ENCODE measurements at regions not wholly inside any gene's neighbourhood (a gene's known extent, or its start where the extent isn't known, plus 50 kb on each side); places are given as distances from the start of the nearest gene placed in this dataset.

GRCh38 chr17:33837281-33837680 lies 417.8 kb upstream of the CCL2 start:
- Histone ChIP-seq H3K4me1 (ENCODE audit: control insufficient read depth, extremely low read depth, insufficient read depth, low read length) (no peaks in the 10 kb centered on the region), H3K4me2 (ENCODE audit: extremely low read depth, insufficient read depth, low read length) (no peak overlapping the region), H3K9ac (ENCODE audit: insufficient read depth, low read length) (no peak overlapping the region), H3K79me2 (ENCODE audit: control insufficient read depth, insufficient read depth, low read length) (no peaks in the 10 kb centered on the region), H3K9me3 (ENCODE audit: control insufficient read depth, insufficient read depth, low read depth, low read length) (no peaks in the 10 kb centered on the region), H3K27me3 (ENCODE audit: control insufficient read depth, insufficient read depth, low read length) (no peaks in the 10 kb centered on the region), H3K4me3 (replicated peaks in 1 of 4; ENCODE audit: control extremely low read depth in 1 of 4, insufficient read depth in 1 of 4, low read depth in 3 of 4, low read length in 4 of 4) (no peak overlapping the region), H3K27ac (ENCODE audit: insufficient read depth, low read length) (no peak overlapping the region), H4K20me1 (ENCODE audit: control insufficient read depth, extremely low read depth, insufficient read depth, low read length) (no peaks in the 10 kb centered on the region), H3K36me3 (ENCODE audit: control insufficient read depth, insufficient read depth, low read length) (no peaks in the 10 kb centered on the region), H2AFZ (ENCODE audit: low read length) (no peak overlapping the region)
- DNase-seq (ENCODE audit: low read depth in 2 of 2): no peak
- TF ChIP-seq CTCF (conservative IDR thresholded peaks at IDR 0.05 in 1 of 2, IDR thresholded peaks at IDR 0.05 in 1 of 2; ENCODE audit: low read depth in 1 of 2, low read length in 2 of 2) (no peak), EZH2 (IDR thresholded peaks at IDR 0.05; ENCODE audit: low read length, missing control alignments) (no peak)

GRCh38 chr17:33838281-33838680 lies 416.8 kb upstream of the CCL2 start:
- no peak overlapping the region for H3K9ac ChIP-seq (ENCODE audit: insufficient read depth, low read length)
- H4K20me1 ChIP-seq (ENCODE audit: control insufficient read depth, extremely low read depth, insufficient read depth, low read length): no peaks in the 10 kb centered on the region
- no peak overlapping the region for H3K27ac ChIP-seq (ENCODE audit: insufficient read depth, low read length)
- DNase-seq (ENCODE audit: low read depth in 2 of 2): no peak
- no peaks in the 10 kb centered on the region for H3K79me2 ChIP-seq (ENCODE audit: control insufficient read depth, insufficient read depth, low read length)
- no peak overlapping the region for H2AFZ ChIP-seq (ENCODE audit: low read length)
- no peaks in the 10 kb centered on the region for H3K36me3 ChIP-seq (ENCODE audit: control insufficient read depth, insufficient read depth, low read length)
- no peaks in the 10 kb centered on the region for H3K27me3 ChIP-seq (ENCODE audit: control insufficient read depth, insufficient read depth, low read length)
- no peak overlapping the region for H3K4me2 ChIP-seq (ENCODE audit: extremely low read depth, insufficient read depth, low read length)
- no peaks in the 10 kb centered on the region for H3K9me3 ChIP-seq (ENCODE audit: control insufficient read depth, insufficient read depth, low read depth, low read length)
- no peak overlapping the region for H3K4me3 ChIP-seq (replicated peaks in 1 of 4; ENCODE audit: control extremely low read depth in 1 of 4, insufficient read depth in 1 of 4, low read depth in 3 of 4, low read length in 4 of 4)
- H3K4me1 ChIP-seq (ENCODE audit: control insufficient read depth, extremely low read depth, insufficient read depth, low read length): no peaks in the 10 kb centered on the region
- no peak for TF ChIP-seq EZH2 (IDR thresholded peaks at IDR 0.05; ENCODE audit: low read length, missing control alignments)
- TF ChIP-seq CTCF (conservative IDR thresholded peaks at IDR 0.05 in 1 of 2, IDR thresholded peaks at IDR 0.05 in 1 of 2; ENCODE audit: low read depth in 1 of 2, low read length in 2 of 2): no peak

DNA sequence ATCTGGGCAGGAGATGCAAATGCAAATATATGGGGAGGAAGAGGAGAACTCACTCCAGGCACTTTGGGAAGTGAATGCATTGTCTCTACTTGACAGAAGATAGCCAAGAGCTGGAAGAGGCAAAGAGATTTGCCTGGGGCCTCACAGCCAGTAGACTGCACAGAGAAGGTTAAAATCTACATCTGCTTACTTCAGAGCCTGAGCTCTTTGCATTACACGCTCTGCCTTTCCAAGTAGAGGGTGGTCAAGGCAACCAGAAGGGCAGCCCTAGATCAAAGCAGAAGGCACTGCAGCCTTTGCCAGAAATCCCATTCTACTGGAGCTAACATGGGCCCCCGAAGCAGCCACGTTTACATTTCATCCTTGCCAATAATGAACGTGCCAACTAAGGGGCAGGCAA lies 407.2 kb upstream of the CCL2 start:
- Histone ChIP-seq H3K36me3 (ENCODE audit: control insufficient read depth, insufficient read depth, low read length) (no peaks in the 10 kb centered on the region), H4K20me1 (ENCODE audit: control insufficient read depth, extremely low read depth, insufficient read depth, low read length) (no peaks in the 10 kb centered on the region), H3K9me3 (ENCODE audit: control insufficient read depth, insufficient read depth, low read depth, low read length) (no peaks in the 10 kb centered on the region), H3K4me1 (ENCODE audit: control insufficient read depth, extremely low read depth, insufficient read depth, low read length) (no peaks in the 10 kb centered on the region), H3K79me2 (ENCODE audit: control insufficient read depth, insufficient read depth, low read length) (no peaks in the 10 kb centered on the region), H3K4me3 (replicated peaks in 1 of 4; ENCODE audit: control extremely low read depth in 1 of 4, insufficient read depth in 1 of 4, low read depth in 3 of 4, low read length in 4 of 4) (no peak overlapping the region), H3K9ac (ENCODE audit: insufficient read depth, low read length) (no peak overlapping the region), H3K27me3 (ENCODE audit: control insufficient read depth, insufficient read depth, low read length) (no peaks in the 10 kb centered on the region), H2AFZ (ENCODE audit: low read length) (no peak overlapping the region), H3K27ac (ENCODE audit: insufficient read depth, low read length) (no peak overlapping the region), H3K4me2 (ENCODE audit: extremely low read depth, insufficient read depth, low read length) (no peak overlapping the region)
- TF ChIP-seq CTCF (conservative IDR thresholded peaks at IDR 0.05 in 1 of 2, IDR thresholded peaks at IDR 0.05 in 1 of 2; ENCODE audit: low read depth in 1 of 2, low read length in 2 of 2) (no peak), EZH2 (IDR thresholded peaks at IDR 0.05; ENCODE audit: low read length, missing control alignments) (no peak)
- no peak for DNase-seq (ENCODE audit: low read depth in 2 of 2)

Measured in fibroblast of lung (primary cell).